ENCODE measurements at regions not wholly inside any gene's neighbourhood (a gene's known extent, or its start where the extent isn't known, plus 50 kb on each side); places are given as distances from the start of the nearest gene placed in this dataset.

- TF ChIP-seq RAD21 (IDR thresholded peaks at IDR 0.05; ENCODE audit: low read depth) (no peak), CEBPB (IDR thresholded peaks at IDR 0.05; ENCODE audit: low read depth) (no peak), ZNF274 (IDR thresholded peaks at IDR 0.05; ENCODE audit: low read depth, low read length) (no peak), POLR2AphosphoS5 (IDR thresholded peaks at IDR 0.05; ENCODE audit: low read depth, low read length) (no peak), CTCF (IDR thresholded peaks at IDR 0.05 in 2 of 3, conservative IDR thresholded peaks at IDR 0.05 in 1 of 3; ENCODE audit: borderline replicate concordance in 1 of 3, insufficient read depth in 1 of 3, low read depth in 2 of 3, low read length in 2 of 3) (no peak), EZH2 (IDR thresholded peaks at IDR 0.05) (no peak)
These were observed 310.9 kb upstream of the SLITRK3 start for GRCh38 chr3:165507060-165507459.
